ENCODE measurements at regions not wholly inside any gene's neighbourhood (a gene's known extent, or its start where the extent isn't known, plus 50 kb on each side); places are given as distances from the start of the nearest gene placed in this dataset.

- TF ChIP-seq CTCF (conservative IDR thresholded peaks at IDR 0.05; ENCODE audit: low read depth, low read length) (no peak), EZH2phosphoT487 (IDR thresholded peaks at IDR 0.05; ENCODE audit: borderline replicate concordance, low read length) (no peak), EZH2 (IDR thresholded peaks at IDR 0.05; ENCODE audit: low read length, unreplicated experiment) (no peak)
Measured at GRCh38 chr1:211198880-211199279, 60.3 kb upstream of the RCOR3 start.
